SKM-1 (cell line): ENCODE measurements at regions not wholly inside any gene's neighbourhood (a gene's known extent, or its start where the extent isn't known, plus 50 kb on each side); places are given as distances from the start of the nearest gene placed in this dataset.

Experiments
- DNase-seq: peaks from one replicate; lab custom pipeline; 2025; ENCODE audit not compliant: unreplicated experiment; lab: John Stamatoyannopoulos, UW

GRCh38 chr6:106035655-106036054 lies 50.5 kb upstream of the PRDM1 start:
- DNase-seq: no peak

- DNase-seq: no peak
Measured at GRCh38 chr6:106033806-106034205, 52.3 kb upstream of the PRDM1 start.

GRCh38 chr6:106027758-106028157 lies 58.4 kb upstream of the PRDM1 start:
- no peak for DNase-seq

- no peak for DNase-seq
Measured at GRCh38 chr6:106026748-106027715, 59.1 kb upstream of the PRDM1 start.

- no peak for DNase-seq
Measured at GRCh38 chr6:106025655-106026054, 60.5 kb upstream of the PRDM1 start.

GRCh38 chr6:106022801-106023200 lies 63.3 kb upstream of the PRDM1 start:
- DNase-seq: no peak

- DNase-seq: no peak
Measured at GRCh38 chr6:106017454-106017853, 68.7 kb upstream of the PRDM1 start.

- DNase-seq: no peak
Measured at GRCh38 chr6:106014955-106015354, 71.2 kb upstream of the PRDM1 start.

GRCh38 chr6:106011476-106011875 lies 74.7 kb upstream of the PRDM1 start:
- DNase-seq: no peak

- DNase-seq: no peak
Measured at GRCh38 chr6:106005954-106006353, 80.2 kb upstream of the PRDM1 start.

GRCh38 chr6:106005013-106005412 lies 81.1 kb upstream of the PRDM1 start:
- no peak for DNase-seq

GRCh38 chr6:106003268-106003987 lies 82.7 kb upstream of the PRDM1 start:
- DNase-seq: no peak

GRCh38 chr6:106002005-106002404 lies 84.1 kb upstream of the PRDM1 start:
- no peak for DNase-seq

GRCh38 chr6:106000935-106001334 lies 85.2 kb upstream of the PRDM1 start:
- DNase-seq: no peak

GRCh38 chr6:105997482-105997881 lies 88.7 kb upstream of the PRDM1 start:
- no peak for DNase-seq

- DNase-seq: peak; percentile 23
Measured at GRCh38 chr6:105995391-105995865, 90.7 kb upstream of the PRDM1 start.

- peak; percentile 46 for DNase-seq
Measured at GRCh38 chr6:105994591-105995390, 91.3 kb upstream of the PRDM1 start.

GRCh38 chr6:105994118-105994590 lies 92.0 kb upstream of the PRDM1 start:
- no peak for DNase-seq

- DNase-seq: no peak
Measured at GRCh38 chr6:105993341-105994117, 92.6 kb upstream of the PRDM1 start.

- peak; percentile 47 for DNase-seq
Measured at GRCh38 chr6:105992315-105992961, 93.7 kb upstream of the PRDM1 start.
